Kidney (tissue), 13 donors: ENCODE measurements at regions not wholly inside any gene's neighbourhood (a gene's known extent, or its start where the extent isn't known, plus 50 kb on each side); places are given as distances from the start of the nearest gene placed in this dataset.

ENCODE experiments used
- DNase-seq, 5 donors: peaks; one replicate each; pipeline ENCODE4 v3.0.0-alpha.2; 2013 to 2020
- FAIRE-seq: peaks from 2 replicates; lab custom pipeline; 2012; peaks lifted over from hg19 to GRCh38; lab: Jason Lieb, UNC
- H3K27ac ChIP-seq, 2 donors: one replicate each; pipeline ENCODE4 v1.7.0; 2013; ENCODE audit warnings: low read depth in 2 of 2, low read length in 2 of 2, inconsistent platforms in 1 of 2
- H3K27me3 ChIP-seq: one replicate; pipeline ENCODE4 v1.7.1; 2013; ENCODE audit warnings: low read length, inconsistent platforms; ENCODE audit not compliant: control insufficient read depth, insufficient read depth
- H3K36me3 ChIP-seq, 3 donors: one replicate each; pipeline versions ENCODE4 v1.7.0 to v1.7.1; 2013; ENCODE audit warnings: low read length in 3 of 3, control low read depth in 1 of 3, inconsistent platforms in 1 of 3; ENCODE audit not compliant: insufficient read depth in 3 of 3, control insufficient read depth in 2 of 3
- H3K4me1 ChIP-seq, 3 donors: one replicate each; pipeline versions ENCODE4 v1.7.0 to v1.7.1; 2013; ENCODE audit warnings: low read length in 3 of 3, inconsistent platforms in 1 of 3, low read depth in 1 of 3; ENCODE audit not compliant: control insufficient read depth in 2 of 3, insufficient read depth in 2 of 3
- H3K4me3 ChIP-seq, 3 donors: one replicate each; pipeline versions ENCODE4 v1.7.0 to v1.8.1; 2013; ENCODE audit warnings: low read length in 3 of 3, control low read depth in 1 of 3, inconsistent platforms in 1 of 3
- H3K9ac ChIP-seq, 3 donors: one replicate each; pipeline versions ENCODE4 v1.7.0 to v1.7.1; 2013; ENCODE audit warnings: low read length in 3 of 3, control low read depth in 1 of 3, inconsistent platforms in 1 of 3
- H3K9me3 ChIP-seq, 3 donors: one replicate each; pipeline versions ENCODE4 v1.7.0 to v1.7.1; 2013; ENCODE audit warnings: low read length in 3 of 3, control low read depth in 1 of 3, inconsistent platforms in 1 of 3; ENCODE audit not compliant: control insufficient read depth in 2 of 3, insufficient read depth in 1 of 3
- CTCF ChIP-seq: IDR thresholded peaks from 3 replicates; pipeline ENCODE4 v1.5.1; 2012; ENCODE audit warnings: mild to moderate bottlenecking, moderate library complexity, borderline replicate concordance; ENCODE audit not compliant: insufficient read depth; ENCODE audit errors: extremely low read depth
- intact Hi-C: fragments of 100-400 bp; cut with DNase I; formaldehyde crosslinking; loops from one replicate; pipeline ENCODE4 v1.11.1; 2022
- donor health status: control.
- donor health status: control.
- donor health status: control.
- donor health status: control.
- donor health status: control.
- donor health status: DM: yes; HTN: yes; CAD: no.
- donor health status: Normal renal cell carcinoma (clear cell type).

GRCh38 chr7:80307227-80307856 lies 172.7 kb downstream of the GNAI1 start:
- Histone ChIP-seq H3K9ac (no peak overlapping the region), H3K27me3 (no peaks in the 10 kb centered on the region), H3K9me3 (no peaks in the 10 kb centered on the region), H3K4me1 (peaks cover 0 to 2% (median 0%) of the 10 kb centered on the region in 3 donors), H3K4me3 (no peak overlapping the region), H3K36me3 (no peaks in the 10 kb centered on the region), H3K27ac (no peak overlapping the region)
- intact Hi-C loops, result no loop called here
- DNase-seq (peak in 1 of 5 donors; percentile 14), FAIRE-seq (no peak)
- TF ChIP-seq CTCF, result no peak

- Histone ChIP-seq H3K36me3 (no peaks in the 10 kb centered on the region), H3K9ac (no peak overlapping the region), H3K27me3 (no peaks in the 10 kb centered on the region), H3K9me3 (no peaks in the 10 kb centered on the region), H3K4me1 (no peaks in the 10 kb centered on the region), H3K27ac (no peak overlapping the region), H3K4me3 (no peak overlapping the region)
- FAIRE-seq (no peak), DNase-seq (no peak)
- intact Hi-C loops, result no loop called here
- TF ChIP-seq CTCF, result no peak
Measured at GRCh38 chr7:80303315-80303714, 168.7 kb downstream of the GNAI1 start.

GRCh38 chr7:80302636-80303035 lies 168.0 kb downstream of the GNAI1 start:
- no peaks in the 10 kb centered on the region for H3K9me3 ChIP-seq
- DNase-seq (no peak), FAIRE-seq (no peak)
- intact Hi-C loops, result no loop called here
- H3K27me3 ChIP-seq, result no peaks in the 10 kb centered on the region
- TF ChIP-seq CTCF, result no peak
- no peaks in the 10 kb centered on the region for H3K4me1 ChIP-seq
- H3K27ac ChIP-seq, result no peak overlapping the region
- H3K9ac ChIP-seq, result no peak overlapping the region
- no peaks in the 10 kb centered on the region for H3K36me3 ChIP-seq
- no peak overlapping the region for H3K4me3 ChIP-seq

GRCh38 chr7:80302078-80302477 lies 167.4 kb downstream of the GNAI1 start:
- H3K4me1 ChIP-seq, result no peaks in the 10 kb centered on the region
- H3K27me3 ChIP-seq, result no peaks in the 10 kb centered on the region
- TF ChIP-seq CTCF, result no peak
- H3K9me3 ChIP-seq, result peaks cover 0 to 1% (median 0%) of the 10 kb centered on the region in 3 donors
- DNase-seq, result no peak
- no peak overlapping the region for H3K9ac ChIP-seq
- no peak overlapping the region for H3K27ac ChIP-seq
- no peaks in the 10 kb centered on the region for H3K36me3 ChIP-seq
- intact Hi-C loops, result no loop called here
- FAIRE-seq, result no peak
- no peak overlapping the region for H3K4me3 ChIP-seq
